Loucy (cell line): ENCODE measurements at regions not wholly inside any gene's neighbourhood (a gene's known extent, or its start where the extent isn't known, plus 50 kb on each side); places are given as distances from the start of the nearest gene placed in this dataset.

Experiments
- H2AFZ ChIP-seq: fragments of 200-600 bp; sonication (generic); 2 replicates; pipeline ENCODE4 v1.6.0; 2016; ENCODE audit warnings: antibody characterized with exemption, mild to moderate bottlenecking, low read length, moderate library complexity
- H3F3A ChIP-seq: fragments of 200-600 bp; 2 replicates; pipeline ENCODE4 v1.6.0; 2016; ENCODE audit warnings: antibody characterized with exemption, low read depth, mild to moderate bottlenecking
- H3K27me3 ChIP-seq: fragments of 200-600 bp; sonication (generic); 2 replicates; pipeline ENCODE4 v1.6.1; 2014; ENCODE audit warnings: low read length, mild to moderate bottlenecking; ENCODE audit not compliant: insufficient read depth, poor library complexity, severe bottlenecking
- H3K36me3 ChIP-seq: fragments of 200-600 bp; sonication (generic); 2 replicates; pipeline ENCODE4 v1.6.1; 2016; ENCODE audit warnings: low read length; ENCODE audit not compliant: insufficient read depth
- H3K4me1 ChIP-seq: fragments of 200-600 bp; sonication (generic); 2 replicates; pipeline ENCODE4 v1.5.1; 2014; ENCODE audit warnings: low read length, mild to moderate bottlenecking; ENCODE audit not compliant: insufficient read depth, poor library complexity, severe bottlenecking
- H3K4me2 ChIP-seq: fragments of 200-600 bp; sonication (generic); 2 replicates; pipeline ENCODE4 v1.6.0; 2014; ENCODE audit warnings: antibody characterized with exemption, low read length, low read depth, mild to moderate bottlenecking; ENCODE audit not compliant: poor library complexity, severe bottlenecking
- H3K4me3 ChIP-seq: fragments of 200-600 bp; sonication (generic); 2 replicates; pipeline ENCODE4 v1.5.1; 2014; ENCODE audit warnings: low read length, mild to moderate bottlenecking, mixed read lengths; ENCODE audit not compliant: poor library complexity, severe bottlenecking
- H3K79me2 ChIP-seq: fragments of 200-600 bp; sonication (generic); 2 replicates; pipeline ENCODE4 v1.6.1; 2014; ENCODE audit warnings: low read length; ENCODE audit not compliant: insufficient read depth
- H3K9ac ChIP-seq: fragments of 200-600 bp; sonication (generic); 2 replicates; pipeline ENCODE4 v1.6.0; 2014; ENCODE audit warnings: mild to moderate bottlenecking, low read depth, low read length, moderate library complexity; ENCODE audit not compliant: poor library complexity, severe bottlenecking
- H3K9me2 ChIP-seq: fragments of 200-600 bp; sonication (generic); replicated peaks from 2 replicates; pipeline ENCODE4 v1.6.1; 2016; ENCODE audit warnings: low read depth, low read length, mixed read lengths
- H3K9me3 ChIP-seq: fragments of 200-600 bp; sonication (generic); 2 replicates; pipeline ENCODE4 v1.6.1; 2014; ENCODE audit warnings: mild to moderate bottlenecking, antibody characterized with exemption, low read length, low read depth; ENCODE audit not compliant: insufficient read depth
- H4K20me1 ChIP-seq: fragments of 200-600 bp; sonication (generic); 2 replicates; pipeline ENCODE4 v1.6.0; 2014; ENCODE audit warnings: antibody characterized with exemption, low read length, mild to moderate bottlenecking; ENCODE audit not compliant: insufficient read depth, poor library complexity, severe bottlenecking
- EZH2phosphoT487 ChIP-seq: fragments of 200-600 bp; IDR thresholded peaks from 2 replicates; pipeline ENCODE4 v1.6.1; 2018; ENCODE audit warnings: antibody characterized with exemption, mild to moderate bottlenecking, moderate library complexity, borderline replicate concordance
- TF ChIP-seq, protein P1 (sequence below): fragments of 200-600 bp; sonication (generic); conservative IDR thresholded peaks from 2 replicates; pipeline ENCODE4 v1.5.1; 2014; ENCODE audit warnings: mild to moderate bottlenecking, antibody characterized with exemption, low read length

- Histone ChIP-seq H3K79me2 (no peaks in the 10 kb centered on the region), H3K9me3 (no peaks in the 10 kb centered on the region), H3K9ac (no peak overlapping the region), H3K36me3 (no peaks in the 10 kb centered on the region), H3K4me2 (no peak overlapping the region), H2AFZ (no peak overlapping the region), H3K4me3 (no peak overlapping the region), H3K4me1 (no peaks in the 10 kb centered on the region), H3F3A (no peaks in the 10 kb centered on the region), H3K27me3 (no peaks in the 10 kb centered on the region), H4K20me1 (no peaks in the 10 kb centered on the region), H3K9me2 (no peaks in the 10 kb centered on the region)
- TF ChIP-seq, protein P1, sequence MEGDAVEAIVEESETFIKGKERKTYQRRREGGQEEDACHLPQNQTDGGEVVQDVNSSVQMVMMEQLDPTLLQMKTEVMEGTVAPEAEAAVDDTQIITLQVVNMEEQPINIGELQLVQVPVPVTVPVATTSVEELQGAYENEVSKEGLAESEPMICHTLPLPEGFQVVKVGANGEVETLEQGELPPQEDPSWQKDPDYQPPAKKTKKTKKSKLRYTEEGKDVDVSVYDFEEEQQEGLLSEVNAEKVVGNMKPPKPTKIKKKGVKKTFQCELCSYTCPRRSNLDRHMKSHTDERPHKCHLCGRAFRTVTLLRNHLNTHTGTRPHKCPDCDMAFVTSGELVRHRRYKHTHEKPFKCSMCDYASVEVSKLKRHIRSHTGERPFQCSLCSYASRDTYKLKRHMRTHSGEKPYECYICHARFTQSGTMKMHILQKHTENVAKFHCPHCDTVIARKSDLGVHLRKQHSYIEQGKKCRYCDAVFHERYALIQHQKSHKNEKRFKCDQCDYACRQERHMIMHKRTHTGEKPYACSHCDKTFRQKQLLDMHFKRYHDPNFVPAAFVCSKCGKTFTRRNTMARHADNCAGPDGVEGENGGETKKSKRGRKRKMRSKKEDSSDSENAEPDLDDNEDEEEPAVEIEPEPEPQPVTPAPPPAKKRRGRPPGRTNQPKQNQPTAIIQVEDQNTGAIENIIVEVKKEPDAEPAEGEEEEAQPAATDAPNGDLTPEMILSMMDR: no peak
- no peak for TF ChIP-seq EZH2phosphoT487
Observed at GRCh38 chr9:19533373-19533772, 124.6 kb downstream of the ACER2 start.

GRCh38 chr9:19527663-19528062 is 118.9 kb downstream of the ACER2 start:
- no peak overlapping the region for H3K4me3 ChIP-seq
- no peaks in the 10 kb centered on the region for H3K36me3 ChIP-seq
- H3K79me2 ChIP-seq: no peaks in the 10 kb centered on the region
- H3K9ac ChIP-seq: no peak overlapping the region
- no peak overlapping the region for H2AFZ ChIP-seq
- H3K9me2 ChIP-seq: no peaks in the 10 kb centered on the region
- H3K4me1 ChIP-seq: no peaks in the 10 kb centered on the region
- no peaks in the 10 kb centered on the region for H3K9me3 ChIP-seq
- no peaks in the 10 kb centered on the region for H4K20me1 ChIP-seq
- H3K27me3 ChIP-seq: no peaks in the 10 kb centered on the region
- H3F3A ChIP-seq: no peaks in the 10 kb centered on the region
- H3K4me2 ChIP-seq: no peak overlapping the region
- TF ChIP-seq, protein P1: no peak
- no peak for TF ChIP-seq EZH2phosphoT487

DNA sequence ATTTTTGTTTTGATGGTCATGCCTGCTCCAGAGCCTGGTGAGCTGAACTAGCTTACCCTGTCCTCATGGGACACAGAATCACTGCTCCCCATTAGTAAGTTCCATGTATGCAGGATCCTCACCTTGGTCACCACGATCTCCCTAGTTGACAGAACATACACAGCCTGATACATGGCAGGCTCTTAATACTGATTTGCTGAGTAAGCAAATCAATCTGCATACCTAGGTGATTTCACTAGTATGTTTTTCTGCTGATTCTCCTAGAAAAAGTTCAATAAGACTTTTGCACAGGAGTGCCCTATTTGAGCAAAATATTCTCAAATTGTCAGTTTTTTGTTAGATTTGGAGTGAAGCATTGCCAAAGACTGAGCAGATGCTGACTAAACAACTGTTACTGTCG is 113.7 kb downstream of the ACER2 start:
- TF ChIP-seq, protein P1: no peak
- H3K9me3 ChIP-seq: no peaks in the 10 kb centered on the region
- no peak overlapping the region for H2AFZ ChIP-seq
- H3K4me3 ChIP-seq: no peak overlapping the region
- no peaks in the 10 kb centered on the region for H3K4me1 ChIP-seq
- H3K9ac ChIP-seq: no peak overlapping the region
- H3K79me2 ChIP-seq: no peaks in the 10 kb centered on the region
- H3K9me2 ChIP-seq: no peaks in the 10 kb centered on the region
- no peaks in the 10 kb centered on the region for H3K27me3 ChIP-seq
- no peaks in the 10 kb centered on the region for H3K36me3 ChIP-seq
- H3F3A ChIP-seq: no peaks in the 10 kb centered on the region
- no peaks in the 10 kb centered on the region for H4K20me1 ChIP-seq
- H3K4me2 ChIP-seq: no peak overlapping the region
